ENCODE measurements at regions not wholly inside any gene's neighbourhood (a gene's known extent, or its start where the extent isn't known, plus 50 kb on each side); places are given as distances from the start of the nearest gene placed in this dataset.
"Not testable (repeated sequence)": the region's sequence is repeated elsewhere in the genome, so short reads cannot be mapped to it uniquely, and the experiment has no call there.

- H3K4me1 ChIP-seq (ENCODE audit: control insufficient read depth, insufficient read depth, low read length), result no peaks in the 10 kb centered on the region
- no peaks in the 10 kb centered on the region for H3K36me3 ChIP-seq (ENCODE audit: control insufficient read depth, insufficient read depth, low read length, severe bottlenecking)
- no peaks in the 10 kb centered on the region for H3K9me3 ChIP-seq (ENCODE audit: control insufficient read depth, low read length)
- DNase-seq (ENCODE audit: low read depth), result no peak
- H3K4me3 ChIP-seq (ENCODE audit: low read length), result no peak overlapping the region
- H3K9ac ChIP-seq (ENCODE audit: low read length), result no peak overlapping the region
- no peaks in the 10 kb centered on the region for H3K27me3 ChIP-seq (replicated peaks; ENCODE audit: control insufficient read depth, insufficient read depth, low read length)
Observed at GRCh38 chr3:165624761-165625160, 212.5 kb downstream of the BCHE start.

GRCh38 chr3:165622356-165622755 is 214.9 kb downstream of the BCHE start:
- no peak for DNase-seq (ENCODE audit: low read depth)
- no peaks in the 10 kb centered on the region for H3K36me3 ChIP-seq (ENCODE audit: control insufficient read depth, insufficient read depth, low read length, severe bottlenecking)
- H3K27me3 ChIP-seq (replicated peaks; ENCODE audit: control insufficient read depth, insufficient read depth, low read length), result no peaks in the 10 kb centered on the region
- H3K9ac ChIP-seq (ENCODE audit: low read length), result no peak overlapping the region
- H3K4me1 ChIP-seq (ENCODE audit: control insufficient read depth, insufficient read depth, low read length), result no peaks in the 10 kb centered on the region
- no peak overlapping the region for H3K4me3 ChIP-seq (ENCODE audit: low read length)
- no peaks in the 10 kb centered on the region for H3K9me3 ChIP-seq (ENCODE audit: control insufficient read depth, low read length)

- no peaks in the 10 kb centered on the region for H3K36me3 ChIP-seq (ENCODE audit: control insufficient read depth, insufficient read depth, low read length, severe bottlenecking)
- H3K4me1 ChIP-seq (ENCODE audit: control insufficient read depth, insufficient read depth, low read length), result no peaks in the 10 kb centered on the region
- no peak overlapping the region for H3K4me3 ChIP-seq (ENCODE audit: low read length)
- no peak overlapping the region for H3K9ac ChIP-seq (ENCODE audit: low read length)
- DNase-seq (ENCODE audit: low read depth), result no peak
- H3K9me3 ChIP-seq (ENCODE audit: control insufficient read depth, low read length), result no peaks in the 10 kb centered on the region
- H3K27me3 ChIP-seq (replicated peaks; ENCODE audit: control insufficient read depth, insufficient read depth, low read length), result no peaks in the 10 kb centered on the region
Observed at GRCh38 chr3:165619069-165619468, 218.2 kb downstream of the BCHE start.

GRCh38 chr3:165617134-165617533 is 220.1 kb downstream of the BCHE start:
- H3K27me3 ChIP-seq (replicated peaks; ENCODE audit: control insufficient read depth, insufficient read depth, low read length), result no peaks in the 10 kb centered on the region
- H3K9ac ChIP-seq (ENCODE audit: low read length), result no peak overlapping the region

GRCh38 chr3:165614337-165614736 is 222.9 kb downstream of the BCHE start:
- no peak for DNase-seq (ENCODE audit: low read depth)
- Histone ChIP-seq H3K9ac (ENCODE audit: low read length) (no peak overlapping the region), H3K4me1 (ENCODE audit: control insufficient read depth, insufficient read depth, low read length) (no peaks in the 10 kb centered on the region), H3K4me3 (ENCODE audit: low read length) (no peak overlapping the region), H3K27me3 (replicated peaks; ENCODE audit: control insufficient read depth, insufficient read depth, low read length) (no peaks in the 10 kb centered on the region), H3K9me3 (ENCODE audit: control insufficient read depth, low read length) (no peaks in the 10 kb centered on the region), H3K36me3 (ENCODE audit: control insufficient read depth, insufficient read depth, low read length, severe bottlenecking) (no peaks in the 10 kb centered on the region)

More at GRCh38 chr3:165617134-165617533, 220.1 kb downstream of the BCHE start:
- Histone ChIP-seq H3K36me3 (ENCODE audit: control insufficient read depth, insufficient read depth, low read length, severe bottlenecking) (no peaks in the 10 kb centered on the region), H3K4me1 (ENCODE audit: control insufficient read depth, insufficient read depth, low read length) (no peaks in the 10 kb centered on the region), H3K9me3 (ENCODE audit: control insufficient read depth, low read length) (no peaks in the 10 kb centered on the region), H3K4me3 (ENCODE audit: low read length) (no peak overlapping the region)
- DNase-seq (ENCODE audit: low read depth), result no peak

GRCh38 chr3:165613014-165613413 is 224.2 kb downstream of the BCHE start:
- no peaks in the 10 kb centered on the region for H3K27me3 ChIP-seq (replicated peaks; ENCODE audit: control insufficient read depth, insufficient read depth, low read length)
- DNase-seq (ENCODE audit: low read depth), result no peak
- no peak overlapping the region for H3K4me3 ChIP-seq (ENCODE audit: low read length)
- H3K4me1 ChIP-seq (ENCODE audit: control insufficient read depth, insufficient read depth, low read length), result no peaks in the 10 kb centered on the region
- no peaks in the 10 kb centered on the region for H3K36me3 ChIP-seq (ENCODE audit: control insufficient read depth, insufficient read depth, low read length, severe bottlenecking)
- H3K9me3 ChIP-seq (ENCODE audit: control insufficient read depth, low read length), result no peaks in the 10 kb centered on the region
- H3K9ac ChIP-seq (ENCODE audit: low read length), result no peak overlapping the region

- H3K4me1 ChIP-seq (ENCODE audit: control insufficient read depth, insufficient read depth, low read length), result no peaks in the 10 kb centered on the region
- H3K4me3 ChIP-seq (ENCODE audit: low read length), result no peak overlapping the region
- no peaks in the 10 kb centered on the region for H3K36me3 ChIP-seq (ENCODE audit: control insufficient read depth, insufficient read depth, low read length, severe bottlenecking)
- no peak for DNase-seq (ENCODE audit: low read depth)
- H3K9me3 ChIP-seq (ENCODE audit: control insufficient read depth, low read length), result no peaks in the 10 kb centered on the region
- no peaks in the 10 kb centered on the region for H3K27me3 ChIP-seq (replicated peaks; ENCODE audit: control insufficient read depth, insufficient read depth, low read length)
- no peak overlapping the region for H3K9ac ChIP-seq (ENCODE audit: low read length)
Observed at GRCh38 chr3:165607221-165607620, 230.0 kb downstream of the BCHE start.

- Histone ChIP-seq H3K36me3 (ENCODE audit: control insufficient read depth, insufficient read depth, low read length, severe bottlenecking) (no peaks in the 10 kb centered on the region), H3K4me3 (ENCODE audit: low read length) (no peak overlapping the region), H3K9ac (ENCODE audit: low read length) (no peak overlapping the region), H3K4me1 (ENCODE audit: control insufficient read depth, insufficient read depth, low read length) (no peaks in the 10 kb centered on the region), H3K27me3 (replicated peaks; ENCODE audit: control insufficient read depth, insufficient read depth, low read length) (no peaks in the 10 kb centered on the region), H3K9me3 (ENCODE audit: control insufficient read depth, low read length) (no peaks in the 10 kb centered on the region)
- DNase-seq (ENCODE audit: low read depth), result no peak
Observed at GRCh38 chr3:165603196-165603595, 234.0 kb downstream of the BCHE start.

- H3K4me3 ChIP-seq (ENCODE audit: low read length); H3K4me1 ChIP-seq (ENCODE audit: control insufficient read depth, insufficient read depth, low read length); H3K36me3 ChIP-seq (ENCODE audit: control insufficient read depth, insufficient read depth, low read length, severe bottlenecking); H3K27me3 ChIP-seq (replicated peaks; ENCODE audit: control insufficient read depth, insufficient read depth, low read length); DNase-seq (ENCODE audit: low read depth); H3K9ac ChIP-seq (ENCODE audit: low read length); H3K9me3 ChIP-seq (ENCODE audit: control insufficient read depth, low read length): not testable (repeated sequence)
Observed at GRCh38 chr3:165572566-165572965, 264.7 kb downstream of the BCHE start.

- no peak overlapping the region for H3K4me3 ChIP-seq (ENCODE audit: low read length)
- no peak for DNase-seq (ENCODE audit: low read depth)
- no peak overlapping the region for H3K9ac ChIP-seq (ENCODE audit: low read length)
- H3K4me1 ChIP-seq (ENCODE audit: control insufficient read depth, insufficient read depth, low read length), result no peaks in the 10 kb centered on the region
- no peaks in the 10 kb centered on the region for H3K36me3 ChIP-seq (ENCODE audit: control insufficient read depth, insufficient read depth, low read length, severe bottlenecking)
- H3K9me3 ChIP-seq (ENCODE audit: control insufficient read depth, low read length), result peaks cover 6% of the 10 kb centered on the region
- no peaks in the 10 kb centered on the region for H3K27me3 ChIP-seq (replicated peaks; ENCODE audit: control insufficient read depth, insufficient read depth, low read length)
Observed at GRCh38 chr3:165568907-165569462, 268.2 kb downstream of the BCHE start.

- Histone ChIP-seq H3K9me3 (ENCODE audit: control insufficient read depth, low read length) (no peaks in the 10 kb centered on the region), H3K4me1 (ENCODE audit: control insufficient read depth, insufficient read depth, low read length) (no peaks in the 10 kb centered on the region), H3K9ac (ENCODE audit: low read length) (no peak overlapping the region), H3K36me3 (ENCODE audit: control insufficient read depth, insufficient read depth, low read length, severe bottlenecking) (no peaks in the 10 kb centered on the region), H3K27me3 (replicated peaks; ENCODE audit: control insufficient read depth, insufficient read depth, low read length) (no peaks in the 10 kb centered on the region), H3K4me3 (ENCODE audit: low read length) (no peak overlapping the region)
- no peak for DNase-seq (ENCODE audit: low read depth)
Observed at GRCh38 chr3:165555785-165556184, 281.4 kb downstream of the BCHE start.

- H3K27me3 ChIP-seq (replicated peaks; ENCODE audit: control insufficient read depth, insufficient read depth, low read length), result no peaks in the 10 kb centered on the region
- no peak for DNase-seq (ENCODE audit: low read depth)
Observed at GRCh38 chr3:165553371-165553770, 283.9 kb downstream of the BCHE start.

More at GRCh38 chr3:165553371-165553770, 283.9 kb downstream of the BCHE start:
- no peak overlapping the region for H3K4me3 ChIP-seq (ENCODE audit: low read length)
- no peak overlapping the region for H3K9ac ChIP-seq (ENCODE audit: low read length)
- no peaks in the 10 kb centered on the region for H3K4me1 ChIP-seq (ENCODE audit: control insufficient read depth, insufficient read depth, low read length)
- H3K36me3 ChIP-seq (ENCODE audit: control insufficient read depth, insufficient read depth, low read length, severe bottlenecking), result no peaks in the 10 kb centered on the region
- no peaks in the 10 kb centered on the region for H3K9me3 ChIP-seq (ENCODE audit: control insufficient read depth, low read length)
